ENCODE measurements at regions not wholly inside any gene's neighbourhood (a gene's known extent, or its start where the extent isn't known, plus 50 kb on each side); places are given as distances from the start of the nearest gene placed in this dataset.

DNA sequence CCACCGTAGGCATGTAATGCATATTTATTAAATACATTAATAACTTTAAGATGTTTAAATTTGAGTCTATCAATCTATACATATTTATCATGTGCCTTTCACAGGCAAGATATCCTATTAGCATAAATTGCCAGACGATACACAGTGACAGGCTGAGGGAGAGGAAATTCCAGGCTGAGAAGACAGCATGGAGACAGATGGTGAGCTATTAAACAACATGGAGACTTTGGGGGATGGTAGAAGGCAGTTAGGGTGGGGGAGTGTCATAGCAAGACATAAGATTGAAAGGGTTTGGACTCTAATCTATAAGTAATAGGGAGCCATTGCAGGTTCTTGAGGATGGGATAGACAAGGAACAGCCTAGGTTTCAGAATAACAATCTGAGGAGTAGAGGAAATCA is 138.5 kb downstream of the NXPE2 start:
- WGBS (ENCODE audit: low lambda C conversion rate, missing lambda C conversion rate): 84% methylated on average over 2 of the region's 2 CpGs
- Histone ChIP-seq H3K4me1 (ENCODE audit: insufficient read depth) (peaks cover 4% of the 10 kb centered on the region), H3K4me3 (no peak overlapping the region), H2AFZ (no peak overlapping the region), H3K4me2 (no peak overlapping the region), H3K36me3 (replicated peaks; ENCODE audit: insufficient read depth, low read depth) (no peaks in the 10 kb centered on the region), H3K79me2 (no peaks in the 10 kb centered on the region), H3K9me3 (ENCODE audit: low read depth) (no peaks in the 10 kb centered on the region), H3K27me3 (peaks cover 16% of the 10 kb centered on the region), H3K27ac (no peak overlapping the region), H4K20me1 (ENCODE audit: insufficient read depth, poor library complexity, severe bottlenecking) (no peaks in the 10 kb centered on the region), H3K9me2 (replicated peaks; ENCODE audit: insufficient read depth) (no peaks in the 10 kb centered on the region)
- TF ChIP-seq, protein P1, sequence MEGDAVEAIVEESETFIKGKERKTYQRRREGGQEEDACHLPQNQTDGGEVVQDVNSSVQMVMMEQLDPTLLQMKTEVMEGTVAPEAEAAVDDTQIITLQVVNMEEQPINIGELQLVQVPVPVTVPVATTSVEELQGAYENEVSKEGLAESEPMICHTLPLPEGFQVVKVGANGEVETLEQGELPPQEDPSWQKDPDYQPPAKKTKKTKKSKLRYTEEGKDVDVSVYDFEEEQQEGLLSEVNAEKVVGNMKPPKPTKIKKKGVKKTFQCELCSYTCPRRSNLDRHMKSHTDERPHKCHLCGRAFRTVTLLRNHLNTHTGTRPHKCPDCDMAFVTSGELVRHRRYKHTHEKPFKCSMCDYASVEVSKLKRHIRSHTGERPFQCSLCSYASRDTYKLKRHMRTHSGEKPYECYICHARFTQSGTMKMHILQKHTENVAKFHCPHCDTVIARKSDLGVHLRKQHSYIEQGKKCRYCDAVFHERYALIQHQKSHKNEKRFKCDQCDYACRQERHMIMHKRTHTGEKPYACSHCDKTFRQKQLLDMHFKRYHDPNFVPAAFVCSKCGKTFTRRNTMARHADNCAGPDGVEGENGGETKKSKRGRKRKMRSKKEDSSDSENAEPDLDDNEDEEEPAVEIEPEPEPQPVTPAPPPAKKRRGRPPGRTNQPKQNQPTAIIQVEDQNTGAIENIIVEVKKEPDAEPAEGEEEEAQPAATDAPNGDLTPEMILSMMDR (IDR thresholded peaks at IDR 0.05; ENCODE audit: poor library complexity): no peak
- TF ChIP-seq EZH2phosphoT487 (IDR thresholded peaks at IDR 0.05; ENCODE audit: low read depth, severe bottlenecking, unreplicated experiment) (no peak), EZH2 (IDR thresholded peaks at IDR 0.05; ENCODE audit: borderline replicate concordance) (no peak)
- no peak for DNase-seq (ENCODE audit: low spot score)

DNA sequence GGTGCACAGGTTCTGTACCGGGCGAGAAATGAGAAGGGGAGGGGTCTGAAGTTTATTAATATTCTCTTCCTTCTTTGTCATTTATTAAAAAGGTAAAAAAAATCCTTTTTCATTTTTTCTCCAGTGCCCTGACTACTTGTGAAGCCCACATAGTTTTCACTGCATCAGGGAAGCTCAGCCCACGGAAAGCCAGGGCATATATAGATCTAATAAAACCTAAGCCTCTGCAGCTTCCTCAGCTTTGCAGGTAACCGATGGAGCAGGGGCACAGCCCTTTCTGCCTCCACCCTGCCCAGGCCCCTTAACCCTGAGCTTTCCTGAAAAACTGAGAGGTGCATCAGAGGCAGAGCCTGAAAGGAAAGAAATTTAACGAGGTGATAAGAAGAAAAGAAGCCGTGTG is 140.1 kb downstream of the NXPE2 start:
- no peaks in the 10 kb centered on the region for H3K79me2 ChIP-seq
- H3K9me2 ChIP-seq (replicated peaks; ENCODE audit: insufficient read depth): no peaks in the 10 kb centered on the region
- 43% methylated on average over 6 of the region's 6 CpGs for WGBS (ENCODE audit: low lambda C conversion rate, missing lambda C conversion rate)
- no peaks in the 10 kb centered on the region for H3K36me3 ChIP-seq (replicated peaks; ENCODE audit: insufficient read depth, low read depth)
- no peaks in the 10 kb centered on the region for H3K9me3 ChIP-seq (ENCODE audit: low read depth)
- H3K4me1 ChIP-seq (ENCODE audit: insufficient read depth): peaks cover 4% of the 10 kb centered on the region
- no peak overlapping the region for H3K4me3 ChIP-seq
- H3K27me3 ChIP-seq: peaks cover 16% of the 10 kb centered on the region
- H2AFZ ChIP-seq: no peak overlapping the region
- H3K27ac ChIP-seq: no peak overlapping the region
- no peak for TF ChIP-seq EZH2phosphoT487 (IDR thresholded peaks at IDR 0.05; ENCODE audit: low read depth, severe bottlenecking, unreplicated experiment)
- TF ChIP-seq EZH2 (IDR thresholded peaks at IDR 0.05; ENCODE audit: borderline replicate concordance): no peak
- TF ChIP-seq, protein P1 (IDR thresholded peaks at IDR 0.05; ENCODE audit: poor library complexity): no peak
- no peak overlapping the region for H3K4me2 ChIP-seq
- no peak for DNase-seq (ENCODE audit: low spot score)
- H4K20me1 ChIP-seq (ENCODE audit: insufficient read depth, poor library complexity, severe bottlenecking): no peaks in the 10 kb centered on the region

DNA sequence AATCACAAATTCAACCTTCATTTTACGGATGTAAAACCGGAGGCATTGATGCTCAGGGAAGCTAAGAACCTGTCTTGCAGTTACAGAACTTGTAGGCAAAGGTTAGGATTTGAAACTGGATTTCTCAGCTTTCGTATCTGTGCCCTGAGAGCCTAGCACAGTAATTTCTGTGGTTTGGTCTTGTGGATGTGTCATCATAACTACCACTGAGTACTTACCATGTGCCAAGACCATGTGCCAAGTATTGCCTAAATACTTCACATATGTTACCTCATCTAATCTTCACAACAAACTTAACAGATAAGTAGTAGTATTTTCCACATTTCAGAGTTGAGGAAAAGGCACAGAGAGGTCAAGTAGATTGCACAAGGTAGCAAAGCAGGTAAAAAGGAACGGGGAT is 140.7 kb downstream of the NXPE2 start:
- no peak overlapping the region for H3K4me3 ChIP-seq
- no peak overlapping the region for H3K4me2 ChIP-seq
- H3K36me3 ChIP-seq (replicated peaks; ENCODE audit: insufficient read depth, low read depth): no peaks in the 10 kb centered on the region
- H3K9me3 ChIP-seq (ENCODE audit: low read depth): no peaks in the 10 kb centered on the region
- H4K20me1 ChIP-seq (ENCODE audit: insufficient read depth, poor library complexity, severe bottlenecking): no peaks in the 10 kb centered on the region
- no peak overlapping the region for H2AFZ ChIP-seq
- no peak for DNase-seq (ENCODE audit: low spot score)
- H3K79me2 ChIP-seq: no peaks in the 10 kb centered on the region
- no peak for TF ChIP-seq EZH2 (IDR thresholded peaks at IDR 0.05; ENCODE audit: borderline replicate concordance)
- TF ChIP-seq, protein P1 (IDR thresholded peaks at IDR 0.05; ENCODE audit: poor library complexity): no peak
- TF ChIP-seq EZH2phosphoT487 (IDR thresholded peaks at IDR 0.05; ENCODE audit: low read depth, severe bottlenecking, unreplicated experiment): no peak
- H3K4me1 ChIP-seq (ENCODE audit: insufficient read depth): peaks cover 4% of the 10 kb centered on the region
- peaks cover 16% of the 10 kb centered on the region for H3K27me3 ChIP-seq
- H3K9me2 ChIP-seq (replicated peaks; ENCODE audit: insufficient read depth): no peaks in the 10 kb centered on the region
- no peak overlapping the region for H3K27ac ChIP-seq
- 75% methylated on average over 4 of the region's 4 CpGs for WGBS (ENCODE audit: low lambda C conversion rate, missing lambda C conversion rate)

DNA sequence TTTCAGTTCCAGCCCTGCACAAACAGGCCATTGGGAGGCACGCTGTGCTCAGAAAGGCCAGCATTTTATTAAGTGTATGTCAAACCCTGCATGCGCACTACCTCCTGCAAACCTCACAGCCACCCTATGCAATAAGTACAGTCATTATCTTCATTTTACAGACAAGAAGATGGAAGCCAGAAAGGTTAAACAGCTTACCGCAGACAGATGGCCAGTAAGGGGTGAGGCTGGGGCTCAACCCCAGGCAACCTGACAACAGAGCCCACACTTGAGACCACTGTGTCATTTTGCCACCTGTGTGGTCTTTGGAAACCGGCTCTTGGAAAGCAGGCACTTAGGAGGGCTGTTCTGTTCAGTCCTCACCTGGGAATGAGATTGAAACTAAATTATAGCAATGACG is 142.3 kb downstream of the NXPE2 start:
- no peaks in the 10 kb centered on the region for H3K79me2 ChIP-seq
- no peak overlapping the region for H3K4me2 ChIP-seq
- peaks cover 16% of the 10 kb centered on the region for H3K27me3 ChIP-seq
- peaks cover 4% of the 10 kb centered on the region for H3K4me1 ChIP-seq (ENCODE audit: insufficient read depth)
- TF ChIP-seq EZH2phosphoT487 (IDR thresholded peaks at IDR 0.05; ENCODE audit: low read depth, severe bottlenecking, unreplicated experiment): no peak
- TF ChIP-seq, protein P1 (IDR thresholded peaks at IDR 0.05; ENCODE audit: poor library complexity): no peak
- 77% methylated on average over 5 of the region's 5 CpGs for WGBS (ENCODE audit: low lambda C conversion rate, missing lambda C conversion rate)
- no peak overlapping the region for H3K27ac ChIP-seq
- no peaks in the 10 kb centered on the region for H3K9me2 ChIP-seq (replicated peaks; ENCODE audit: insufficient read depth)
- no peak for DNase-seq (ENCODE audit: low spot score)
- H3K36me3 ChIP-seq (replicated peaks; ENCODE audit: insufficient read depth, low read depth): no peaks in the 10 kb centered on the region
- H2AFZ ChIP-seq: no peak overlapping the region
- no peaks in the 10 kb centered on the region for H3K9me3 ChIP-seq (ENCODE audit: low read depth)
- H3K4me3 ChIP-seq: no peak overlapping the region
- no peaks in the 10 kb centered on the region for H4K20me1 ChIP-seq (ENCODE audit: insufficient read depth, poor library complexity, severe bottlenecking)
